K562 (cell line): ENCODE measurements at regions not wholly inside any gene's neighbourhood (a gene's known extent, or its start where the extent isn't known, plus 50 kb on each side); places are given as distances from the start of the nearest gene placed in this dataset.

Experiments used
- ATAC-seq: fragments of 200-7000 bp; cut with Tn5 transposase; 3 replicates; pipeline ENCODE4 v1.9.1; 2020; ENCODE audit warnings: moderate library complexity
- BruUV-seq: library from RNA; stranded (reverse); fragments of 400-500 nt; replicated peaks from 2 replicates; lab custom pipeline; 2021; lab: Mats Ljungman, UMichigan
- CTCF ChIA-PET: fragments of 300-600 bp; formaldehyde crosslinking; extraction: SDS; loops from one replicate; lab custom pipeline; 2021; ENCODE audit warnings: low intra/inter-chr PET ratio; lab: Yijun Ruan, JAX
- POLR2A ChIA-PET: fragments of 300-600, 350-650 bp; sonication (Branson Sonifier 250); formaldehyde crosslinking; extraction: SDS; loops from one replicate; lab custom pipeline; 2021; ENCODE audit warnings: antibody characterized with exemption, inconsistent platforms; lab: Yijun Ruan, JAX
- DNase-seq, 4 experiments: peaks; one replicate each; pipeline versions ENCODE4 v3.0.0 to v3.0.0-alpha.2; 2011 to 2018; ENCODE audit warnings: low spot score in 3 of 4, mixed read lengths in 3 of 4; ENCODE audit errors: extremely low read depth in 1 of 4
- FAIRE-seq: peaks from 2 replicates; lab custom pipeline; 2011; peaks lifted over from hg19 to GRCh38; lab: Jason Lieb, UNC
- H2AFZ ChIP-seq: 2 replicates; pipeline ENCODE4 v1.6.0; 2011; ENCODE audit warnings: low read depth, low read length, control low read depth, inconsistent platforms
- H3K27ac ChIP-seq: fragments of 200-600 bp; 3 replicates; pipeline ENCODE4 v1.8.0; 2011; ENCODE audit warnings: low read depth, mild to moderate bottlenecking, control low read depth, inconsistent platforms, low read length, moderate library complexity, mixed read lengths; ENCODE audit errors: extremely low read depth
- H3K27me3 ChIP-seq, 2 experiments: fragments of 300-600 bp in 1 of 2; 2 replicates in 1 of 2; 3 replicates in 1 of 2; pipeline versions ENCODE4 v1.6.0 to v1.8.0; 2011; ENCODE audit warnings: inconsistent platforms in 2 of 2, low read length in 2 of 2, mild to moderate bottlenecking in 1 of 2, mixed read lengths in 1 of 2, moderate library complexity in 1 of 2; ENCODE audit not compliant: control insufficient read depth in 2 of 2, insufficient read depth in 2 of 2
- H3K36me3 ChIP-seq: fragments of 300-600 bp; 3 replicates; pipeline ENCODE4 v1.8.0; 2011; ENCODE audit warnings: mild to moderate bottlenecking, low read length, inconsistent platforms; ENCODE audit not compliant: control insufficient read depth, insufficient read depth
- H3K4me1 ChIP-seq, 2 experiments: fragments of 200-600 bp in 1 of 2; replicated peaks in 1 of 2; 2 replicates in 1 of 2; 3 replicates in 1 of 2; pipeline versions ENCODE4 v1.5.1 to v1.8.0; 2011; ENCODE audit warnings: inconsistent platforms in 2 of 2, low read length in 2 of 2, mild to moderate bottlenecking in 1 of 2, mixed read lengths in 1 of 2, moderate library complexity in 1 of 2; ENCODE audit not compliant: control insufficient read depth in 2 of 2, insufficient read depth in 2 of 2
- H3K4me2 ChIP-seq: 2 replicates; pipeline ENCODE4 v1.6.1; 2011; ENCODE audit warnings: low read length, control low read depth, inconsistent platforms, mixed read lengths; ENCODE audit not compliant: insufficient read depth
- H3K4me3 ChIP-seq: fragments of 200-600 bp; sonication (generic), shearing (Covaris generic); 2 replicates; pipeline ENCODE4 v1.5.1; 2016; ENCODE audit warnings: control low read depth, inconsistent platforms
- H3K79me2 ChIP-seq: fragments of 200-600 bp; 3 replicates; pipeline ENCODE4 v1.8.0; 2011; ENCODE audit warnings: low read length, inconsistent platforms; ENCODE audit not compliant: control insufficient read depth, insufficient read depth
- H3K9ac ChIP-seq, 2 experiments: 2 replicates each; pipeline versions ENCODE4 v1.6.0 to v1.6.1; 2011; ENCODE audit warnings: low read depth in 2 of 2, low read length in 2 of 2, control low read depth in 1 of 2, inconsistent platforms in 1 of 2, mild to moderate bottlenecking in 1 of 2, mixed read lengths in 1 of 2; ENCODE audit not compliant: insufficient read depth in 1 of 2
- H3K9me1 ChIP-seq: one replicate; pipeline ENCODE4 v1.6.0; 2011; ENCODE audit warnings: inconsistent platforms, mild to moderate bottlenecking, low read length, moderate library complexity; ENCODE audit not compliant: control insufficient read depth, insufficient read depth
- H3K9me3 ChIP-seq: replicated peaks from 2 replicates; pipeline ENCODE4 v1.5.1; 2011; ENCODE audit warnings: low read depth, low read length, inconsistent platforms; ENCODE audit not compliant: control insufficient read depth, insufficient read depth
- H4K20me1 ChIP-seq: replicated peaks from 2 replicates; pipeline ENCODE4 v1.6.1; 2011; ENCODE audit warnings: low read length, inconsistent platforms, mixed read lengths; ENCODE audit not compliant: control insufficient read depth, insufficient read depth
- ADNP ChIP-seq: fragments of 200-800 bp; sonication (Bioruptor generic); IDR thresholded peaks from 2 replicates; pipeline ENCODE4 v1.6.1; 2016; ENCODE audit warnings: missing genetic modification characterization, missing compliant biosample characterization
- DMBX1 ChIP-seq: fragments of 250-450 bp; sonication (Bioruptor Pico); IDR thresholded peaks from 2 replicates; pipeline ENCODE4 v1.8.0; 2022; ENCODE audit warnings: inconsistent platforms, mild to moderate bottlenecking, moderate library complexity, borderline replicate concordance
- ESRRB ChIP-seq: fragments of 250-450 bp; sonication (Bioruptor Pico); IDR thresholded peaks from 2 replicates; pipeline ENCODE4 v1.5.0; 2020; ENCODE audit warnings: mild to moderate bottlenecking, moderate library complexity, borderline replicate concordance
- GATAD2B ChIP-seq: fragments of 450-650 bp; IDR thresholded peaks from 2 replicates; pipeline ENCODE4 v1.6.1; 2017; ENCODE audit warnings: mild to moderate bottlenecking, borderline replicate concordance
- IFI16 ChIP-seq: fragments of 250-450 bp; sonication (Bioruptor Pico); IDR thresholded peaks from 2 replicates; pipeline ENCODE4 v2.1.2; 2022; ENCODE audit warnings: mild to moderate bottlenecking, inconsistent platforms
- KDM1A ChIP-seq, 2 experiments: fragments of 450-650 bp; IDR thresholded peaks; 2 replicates each; pipeline ENCODE4 v1.6.1; 2016; ENCODE audit warnings: mild to moderate bottlenecking in 2 of 2
- LEF1 ChIP-seq: fragments of 450-650 bp; IDR thresholded peaks from 2 replicates; pipeline ENCODE4 v1.6.1; 2016; ENCODE audit warnings: mild to moderate bottlenecking
- PHF21A ChIP-seq: fragments of 450-650 bp; IDR thresholded peaks from 2 replicates; pipeline ENCODE4 v1.6.1; 2017; ENCODE audit warnings: low read depth, borderline replicate concordance
- RBBP5 ChIP-seq: fragments of 200-600 bp; sonication (generic); IDR thresholded peaks from 2 replicates; pipeline ENCODE4 v1.6.1; 2012; ENCODE audit warnings: borderline replicate concordance, mild to moderate bottlenecking, low read length, control low read depth, inconsistent platforms; ENCODE audit not compliant: insufficient read depth, poor library complexity, severe bottlenecking
- SIN3B ChIP-seq: fragments of 450-650 bp; IDR thresholded peaks from 2 replicates; pipeline ENCODE4 v1.6.1; 2017; ENCODE audit warnings: low read depth, mild to moderate bottlenecking, moderate library complexity
- SNIP1 ChIP-seq: fragments of 450-650 bp; IDR thresholded peaks from 2 replicates; pipeline ENCODE4 v1.7.1; 2017; ENCODE audit warnings: low read depth, mild to moderate bottlenecking
- SREBF1 ChIP-seq: fragments of 150-350 bp; IDR thresholded peaks from 2 replicates; pipeline ENCODE4 v1.6.1; 2014; ENCODE audit warnings: antibody characterized with exemption, low read depth, low read length, borderline replicate concordance
- SRSF9 ChIP-seq: fragments of 200-400 bp; formaldehyde crosslinking; IDR thresholded peaks from 2 replicates; pipeline ENCODE4 v1.6.1; 2017; ENCODE audit warnings: low read depth, low read length, borderline replicate concordance
- TCF15 ChIP-seq: fragments of 250-450 bp; sonication (Bioruptor Pico); IDR thresholded peaks from 2 replicates; pipeline ENCODE4 v1.8.0; 2022; ENCODE audit warnings: moderate library complexity, mild to moderate bottlenecking, inconsistent platforms
- ZNF282 ChIP-seq: sonication (generic); formaldehyde crosslinking; IDR thresholded peaks from 2 replicates; pipeline ENCODE4 v1.8.1; 2023; ENCODE audit warnings: missing genetic modification reagents
- ZNF586 ChIP-seq: fragments of 450-650 bp; formaldehyde crosslinking; conservative IDR thresholded peaks from 2 replicates; pipeline ENCODE4 v1.4.0; 2020; ENCODE audit warnings: mild to moderate bottlenecking, moderate library complexity
- WGBS: fragments of 100-300 bp; shearing (Covaris generic); methylation state at CpG from one replicate; pipeline ENCODE4 v1.1.6; 2016; ENCODE audit warnings: low coverage, mixed read lengths; ENCODE audit not compliant: insufficient coverage; ENCODE audit errors: missing lambda C conversion rate; 5-methylcytosine and 5-hydroxymethylcytosine counted together
- in situ Hi-C: fragments of 300-500 bp; cut with MboI; formaldehyde crosslinking; loops from 4 replicates; pipeline ENCODE4 v1.15.0; 2018; ENCODE audit warnings: inconsistent platforms, mixed read lengths
- intact Hi-C: fragments of 100-400 bp; cut with micrococcal nuclease; formaldehyde crosslinking; loops from 2 replicates; pipeline ENCODE4 v1.14.2; 2022

GRCh38 chr12:113609692-113610469 is 138.2 kb upstream of the LHX5 start:
- H3K4me3 ChIP-seq, result no peak overlapping the region
- no peaks in the 10 kb centered on the region for H4K20me1 ChIP-seq
- no peaks in the 10 kb centered on the region for H3K36me3 ChIP-seq
- H3K79me2 ChIP-seq, result no peaks in the 10 kb centered on the region
- peaks cover 8 to 14% of the 10 kb centered on the region in 2 experiments; a peak in 3 of 5 replicates for H3K4me1 ChIP-seq
- H3K9ac ChIP-seq, result no peak overlapping the region
- ChIA-PET CTCF (no interaction called here), POLR2A (interaction anchor here (0.8 kb wide), 1 partner anchor 19 kb away, joined by 3 read pairs; no protein-coding TSS in a partner anchor)
- intact Hi-C loops, result no loop called here
- 30% methylated on average over 12 of the region's 16 CpGs for WGBS
- in situ Hi-C loops, result no loop called here
- no peak overlapping the region for H2AFZ ChIP-seq
- no peak for DNase-seq
- FAIRE-seq, result no peak
- H3K9me3 ChIP-seq, result no peaks in the 10 kb centered on the region; the same call in 1 of the 2 replicates
- no peak overlapping the region for H3K27ac ChIP-seq
- TF ChIP-seq SREBF1 (no peak), IFI16 (CRISPR knock-in tag) (no peak), LEF1 (no peak), DMBX1 (CRISPR knock-in tag) (no peak), GATAD2B (no peak), ZNF282 (CRISPR knock-in tag) (no peak)
- no peak overlapping the region for H3K4me2 ChIP-seq
- no peaks in the 10 kb centered on the region for H3K27me3 ChIP-seq
- no peak for ATAC-seq
- BruUV-seq, result no TSS peak
- no peaks in the 10 kb centered on the region for H3K9me1 ChIP-seq

DNA sequence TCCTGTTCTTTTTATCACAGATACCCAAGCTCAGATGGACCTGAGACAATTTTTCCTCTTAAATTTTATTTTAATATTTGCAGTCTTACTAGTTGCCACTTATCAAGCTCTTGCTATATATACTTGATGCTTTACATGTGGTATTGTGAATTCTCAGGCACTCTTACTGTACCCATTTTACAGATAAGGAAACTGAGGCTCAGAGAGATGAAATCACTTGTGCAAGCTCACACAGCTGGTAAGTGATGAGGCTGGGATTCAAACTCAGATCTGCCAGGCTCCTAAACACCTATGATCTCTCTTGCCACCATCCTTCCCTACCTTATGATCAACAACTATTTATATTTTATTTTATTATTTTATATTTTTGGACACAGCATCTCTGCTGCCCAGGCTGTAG is 133.0 kb upstream of the LHX5 start:
- Histone ChIP-seq H3K36me3 (no peaks in the 10 kb centered on the region), H3K4me2 (no peak overlapping the region), H4K20me1 (no peaks in the 10 kb centered on the region), H3K9me3 (no peaks in the 10 kb centered on the region), H3K4me1 (no peaks in the 10 kb centered on the region), H2AFZ (no peak overlapping the region), H3K79me2 (no peaks in the 10 kb centered on the region), H3K4me3 (no peak overlapping the region), H3K27me3 (no peaks in the 10 kb centered on the region; a peak in 2 of 5 replicates), H3K27ac (no peak overlapping the region), H3K9ac (no peak overlapping the region), H3K9me1 (no peaks in the 10 kb centered on the region)
- DNase-seq (no peak), FAIRE-seq (no peak), ATAC-seq (no peak)
- POLR2A ChIA-PET, result interaction anchor here (0.6 to 1.2 kb wide), 3 partner anchors 11 to 99 kb away, joined by 3 to 5 read pairs (median 4); no protein-coding TSS in a partner anchor
- in situ Hi-C loops (no loop called here), intact Hi-C loops (no loop called here)
- no TSS peak for BruUV-seq
- CTCF ChIA-PET, result no interaction called here
- TF ChIP-seq SNIP1 (no peak), KDM1A (IDR thresholded peaks at IDR 0.05) (peak in 1 of 2 experiments; percentile 48; a peak in 2 of 4 replicates), TCF15 (CRISPR knock-in tag) (no peak), SIN3B (no peak), ADNP (tag) (peak; percentile 57; the same call in 1 of the 2 replicates), RBBP5 (no peak), PHF21A (no peak), SRSF9 (no peak), ZNF586 (CRISPR knock-in tag) (no peak), ESRRB (no peak)
